HG02938 (cell line): ENCODE measurements at regions not wholly inside any gene's neighbourhood (a gene's known extent, or its start where the extent isn't known, plus 50 kb on each side); places are given as distances from the start of the nearest gene placed in this dataset.
A peak's percentile ranks its signal among the peaks of the same experiment; 100 is the strongest.

ENCODE experiments used
- ATAC-seq: cut with Tn5 transposase; IDR thresholded peaks from one replicate; pipeline ENCODE4 v1.9.1; 2021; ENCODE audit warnings: mild to moderate bottlenecking, moderate library complexity; ENCODE audit not compliant: unreplicated experiment

DNA sequence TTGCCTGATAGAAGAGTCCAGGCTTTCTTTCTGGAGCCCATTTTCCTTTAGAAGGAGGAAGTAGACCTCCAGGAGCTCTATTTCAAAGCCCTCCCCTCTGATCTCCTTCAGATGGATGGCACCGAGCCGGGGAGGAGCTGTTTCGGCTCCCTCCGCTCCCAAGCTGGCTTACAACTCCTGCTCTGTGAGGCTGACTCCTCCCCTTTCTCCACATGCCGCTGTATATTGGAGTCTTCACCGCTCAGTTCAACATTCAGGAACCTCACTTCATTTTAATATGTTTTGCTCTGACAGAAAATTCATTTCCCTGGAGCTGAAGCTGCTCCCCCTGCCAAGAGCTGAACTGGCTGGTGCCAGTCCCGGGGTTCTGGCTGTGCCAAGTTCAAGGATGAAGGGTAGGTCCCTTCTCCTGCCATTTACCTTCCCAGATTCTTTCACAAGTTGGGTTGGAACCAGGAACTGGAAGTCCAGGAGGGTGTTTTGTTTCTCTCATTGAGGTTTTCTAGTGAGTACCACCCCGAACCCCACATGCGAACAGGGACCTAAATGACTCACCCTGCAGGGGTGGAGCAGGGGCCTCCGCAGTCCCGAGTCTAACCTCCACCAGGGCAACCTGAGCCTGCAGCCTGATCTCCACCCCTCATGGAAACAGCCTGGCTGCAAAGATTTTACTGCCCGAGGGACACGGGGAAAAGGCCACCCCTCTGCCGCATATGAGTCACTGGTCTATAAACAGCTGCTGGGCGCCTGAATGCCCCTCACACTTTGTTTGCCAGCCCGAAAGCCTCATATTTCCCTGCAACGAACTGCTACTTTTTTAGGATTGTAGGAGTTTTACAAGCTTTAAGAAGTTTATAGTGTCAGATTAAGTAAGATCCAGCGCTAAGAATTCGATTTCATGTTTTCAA is 68.6 kb upstream of the FOXA2 start:
- no peak for ATAC-seq

DNA sequence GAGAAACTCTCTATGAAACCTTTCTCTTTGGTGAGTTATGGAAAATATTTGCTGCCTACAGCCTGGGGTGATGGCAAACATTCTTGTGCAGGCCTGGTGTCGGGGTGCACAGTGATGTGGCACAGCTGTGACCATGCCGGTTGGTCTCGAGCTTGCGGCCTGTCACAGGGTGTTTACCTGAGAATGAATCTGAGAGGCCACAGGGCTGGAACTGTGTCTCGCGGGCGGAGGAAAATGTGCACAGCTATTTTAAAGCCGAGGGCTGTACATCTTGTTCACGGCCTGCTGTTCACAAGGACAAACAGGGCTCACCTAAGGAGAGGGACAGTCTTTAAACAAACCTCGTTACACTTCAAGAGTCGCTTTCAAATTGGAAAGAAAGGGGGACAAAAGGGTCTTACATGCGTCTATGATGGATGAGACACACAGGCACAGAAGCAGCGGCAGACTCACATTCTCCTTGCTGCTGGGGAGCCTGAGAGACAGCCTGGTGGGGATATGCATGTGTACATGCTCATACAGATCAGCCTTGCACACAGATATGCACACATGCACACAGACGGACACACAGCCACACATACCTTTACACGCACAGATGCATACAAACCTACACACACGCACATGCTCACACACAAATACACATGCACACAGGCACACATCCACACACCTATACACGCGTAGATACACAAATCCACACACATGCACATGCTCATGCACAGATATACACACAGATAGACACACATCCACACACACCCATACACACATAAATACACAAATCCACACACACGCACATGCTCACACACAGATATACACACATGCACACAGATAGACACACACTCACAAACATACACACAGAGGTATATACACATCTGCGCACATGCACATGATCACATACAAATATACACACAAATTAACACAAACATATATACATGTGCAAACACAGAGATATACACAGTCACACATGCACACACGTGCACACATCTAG is 69.6 kb upstream of the FOXA2 start:
- no peak for ATAC-seq

DNA sequence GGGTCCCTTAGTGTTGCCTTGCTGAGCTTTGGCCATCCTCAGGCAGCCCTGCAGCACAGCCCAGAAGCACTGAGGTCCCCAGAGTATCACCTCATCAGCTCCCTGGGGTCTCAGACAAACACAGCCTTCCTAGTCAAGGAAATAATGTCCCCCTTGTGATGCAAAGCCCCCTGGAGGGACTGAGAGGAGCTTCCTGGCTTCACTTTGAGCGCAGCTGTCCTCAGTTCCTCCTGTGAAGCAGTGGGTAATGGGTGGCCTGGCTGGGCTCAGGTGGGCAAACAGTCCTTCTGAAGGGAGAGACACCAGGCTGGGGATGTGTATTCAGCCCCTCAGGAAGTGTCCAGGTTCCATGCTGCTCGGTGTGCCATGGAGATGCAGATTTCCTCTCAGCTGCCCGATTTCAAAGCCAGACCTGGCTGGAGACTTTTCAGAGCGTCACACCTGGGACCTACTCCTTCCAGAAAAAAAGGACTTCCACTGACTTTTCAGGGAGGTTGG is 79.2 kb upstream of the FOXA2 start:
- no peak for ATAC-seq

DNA sequence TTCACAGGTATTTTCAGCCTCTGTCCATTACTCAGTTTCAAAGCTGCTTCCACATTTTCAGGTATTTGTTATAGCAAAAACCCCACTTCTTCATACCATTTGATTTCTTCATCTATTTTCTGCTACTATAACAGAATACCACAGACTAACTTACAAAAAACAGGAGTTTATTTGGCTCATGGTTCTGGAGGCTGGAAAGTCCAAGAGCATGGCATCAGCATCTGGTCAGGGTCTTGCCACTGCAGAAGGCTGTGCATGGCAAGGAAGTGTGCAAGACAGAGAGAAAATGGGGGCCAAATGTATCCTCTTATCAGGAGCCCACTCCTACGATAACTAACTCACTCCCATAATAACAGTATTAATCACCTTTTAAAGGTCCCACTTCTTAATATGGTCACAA is 82.8 kb upstream of the FOXA2 start:
- no peak for ATAC-seq

DNA sequence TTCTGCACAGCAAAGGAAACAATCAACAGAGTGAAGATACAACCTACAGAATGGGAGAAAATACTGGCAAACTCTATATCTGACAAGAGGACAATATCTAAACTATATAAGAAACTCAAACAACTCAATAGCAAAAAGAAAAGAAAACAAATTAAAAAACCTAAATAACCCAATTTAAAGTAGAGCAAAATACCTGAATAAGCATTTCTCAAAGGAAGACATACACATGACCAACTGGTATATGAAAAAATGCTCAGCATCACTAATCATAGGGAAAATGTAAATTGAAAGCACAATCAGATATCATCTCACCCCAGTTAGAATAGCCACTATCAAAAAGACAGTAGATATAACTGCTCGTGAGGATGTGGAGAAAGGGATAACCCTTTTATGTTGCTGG is 87.8 kb upstream of the FOXA2 start:
- no peak for ATAC-seq

DNA sequence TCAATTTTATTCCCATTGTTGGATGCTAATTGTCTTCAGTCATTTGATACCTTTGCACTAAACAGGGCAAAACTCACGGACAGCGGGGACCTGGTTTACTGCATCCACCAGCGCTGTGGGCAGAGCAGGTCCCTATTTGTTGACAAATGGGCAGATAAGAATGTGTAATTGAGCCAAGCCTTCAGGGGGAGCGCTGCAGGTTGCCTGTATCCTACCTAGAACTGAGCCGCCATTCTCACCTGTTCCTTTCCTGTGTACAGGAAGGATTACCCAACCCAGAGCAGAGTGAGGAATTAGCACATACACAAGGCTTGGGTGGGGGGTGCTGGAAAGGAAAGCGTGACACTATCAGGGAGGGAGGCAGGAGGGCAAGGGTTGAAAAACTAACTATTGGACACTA is 89.1 kb upstream of the FOXA2 start:
- no peak for ATAC-seq

DNA sequence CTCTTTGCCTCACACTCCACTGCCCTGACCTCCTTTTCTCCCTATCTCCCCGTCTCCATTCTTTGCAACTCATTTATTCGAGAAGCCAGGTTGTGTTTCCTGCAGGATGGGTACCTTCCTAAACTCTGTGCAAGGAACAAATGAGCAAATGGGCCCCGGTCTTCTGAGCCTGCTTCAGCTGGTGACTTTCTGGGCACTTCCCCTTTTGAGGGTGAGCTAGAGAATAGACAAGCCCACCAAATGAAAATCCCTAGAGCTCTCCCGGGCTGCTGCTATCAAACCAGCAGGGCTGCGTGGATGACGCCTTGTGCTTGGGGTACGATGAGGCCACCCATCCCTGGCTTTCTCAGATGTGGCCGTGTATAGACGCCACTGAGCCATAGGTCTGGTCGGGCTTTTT is 91.0 kb upstream of the FOXA2 start:
- ATAC-seq = no peak

DNA sequence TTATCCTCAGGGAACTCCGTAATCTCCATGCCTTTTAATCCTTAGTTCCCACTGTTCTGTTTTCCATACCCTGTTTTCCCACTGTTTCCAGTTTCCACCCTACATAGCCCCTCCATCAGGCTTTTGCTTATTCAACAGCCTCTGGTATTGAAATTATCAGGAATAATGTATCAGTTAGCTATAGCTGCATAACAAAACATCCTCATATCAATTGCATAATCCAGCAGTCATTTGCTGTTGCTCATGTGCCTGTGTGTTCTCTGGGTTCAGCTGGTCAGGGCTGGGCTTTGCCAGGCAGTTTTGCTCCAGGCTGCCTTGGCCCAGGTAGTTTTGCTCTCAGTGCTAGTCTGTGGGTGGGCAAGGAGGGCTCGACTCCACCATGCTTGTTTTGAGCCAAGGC is 94.3 kb upstream of the FOXA2 start:
- ATAC-seq = no peak

DNA sequence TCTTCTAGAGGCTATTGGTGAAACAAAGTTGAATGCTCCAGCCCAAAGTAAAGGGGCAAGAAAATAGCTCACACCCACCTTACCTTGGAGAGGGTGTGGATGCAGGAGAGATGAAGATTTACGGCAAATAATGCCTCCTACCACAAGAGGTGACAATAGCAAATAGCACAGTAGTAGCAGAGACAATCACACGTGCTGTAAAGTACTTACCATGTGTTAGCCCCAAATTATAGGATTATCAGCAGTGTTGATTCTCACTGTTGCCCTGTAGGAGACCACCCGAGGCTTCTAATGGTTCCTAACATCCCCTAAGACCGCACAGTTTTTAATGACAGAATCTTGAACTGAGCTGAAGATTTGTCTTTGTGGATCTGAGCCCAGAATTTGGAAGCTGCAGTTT is 94.8 kb upstream of the FOXA2 start:
- ATAC-seq = no peak

DNA sequence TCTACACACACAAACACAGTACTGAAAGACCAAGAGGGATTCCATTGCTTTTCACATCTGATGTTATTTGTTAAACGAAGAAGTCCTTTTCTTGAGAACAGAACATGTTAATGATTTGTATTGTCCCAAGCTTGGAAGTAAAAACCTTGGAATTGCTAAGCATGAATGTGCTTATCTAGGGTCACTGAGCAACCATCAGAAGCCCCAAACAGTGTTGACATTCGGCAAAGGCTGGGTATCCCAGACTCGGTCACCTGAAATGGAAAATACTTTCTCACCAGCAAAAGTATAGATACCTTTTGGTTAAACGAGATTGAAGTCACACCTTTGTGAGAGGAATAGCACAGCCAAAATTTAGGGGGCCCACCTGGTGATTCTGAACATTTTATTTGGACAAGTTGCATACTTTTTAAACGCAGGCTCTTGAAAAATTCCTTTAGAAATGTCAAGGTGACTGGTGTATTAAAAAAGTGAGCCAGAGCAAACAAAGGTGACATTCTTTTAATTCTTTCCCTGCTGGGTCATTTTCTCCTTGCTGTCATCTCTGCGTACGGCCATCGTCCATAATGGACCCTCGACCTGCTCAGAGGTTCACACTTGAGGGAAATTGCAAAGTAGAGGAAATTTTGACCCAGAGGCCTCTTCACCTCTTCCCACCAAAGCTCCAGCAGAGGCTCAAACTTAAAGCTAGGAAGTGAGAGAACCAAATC is 95.8 kb upstream of the FOXA2 start:
- no peak for ATAC-seq

DNA sequence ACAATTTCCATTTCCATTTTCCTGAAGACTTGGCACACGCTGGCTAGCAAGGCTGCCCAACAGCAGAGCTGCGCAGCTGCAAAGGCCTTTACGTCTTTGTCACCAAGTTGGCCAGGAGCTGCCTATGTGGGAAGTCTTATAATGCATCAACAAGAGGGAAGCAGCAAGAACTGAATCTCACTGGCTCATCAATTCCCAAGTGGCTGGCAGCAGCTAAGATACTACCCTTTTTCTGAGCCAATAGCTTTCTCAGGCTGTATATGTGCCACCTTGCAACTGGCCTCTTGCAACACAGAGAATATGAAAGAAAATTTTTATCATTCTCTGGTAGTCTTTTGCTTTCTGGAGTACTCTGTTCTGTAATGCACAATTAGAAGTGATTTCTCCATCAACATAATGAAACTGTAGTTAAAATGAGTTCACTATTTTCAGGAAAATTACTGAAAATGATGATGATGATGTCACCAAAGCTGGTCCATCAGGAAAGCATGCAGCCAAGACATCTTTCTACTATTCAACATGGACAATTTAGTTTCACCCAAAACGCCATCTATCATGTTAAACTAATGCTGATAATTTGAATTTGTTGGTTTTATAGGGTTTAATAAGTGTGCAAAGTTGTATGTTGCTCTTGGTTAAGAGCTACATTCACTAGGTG is 97.3 kb upstream of the FOXA2 start:
- ATAC-seq = no peak

DNA sequence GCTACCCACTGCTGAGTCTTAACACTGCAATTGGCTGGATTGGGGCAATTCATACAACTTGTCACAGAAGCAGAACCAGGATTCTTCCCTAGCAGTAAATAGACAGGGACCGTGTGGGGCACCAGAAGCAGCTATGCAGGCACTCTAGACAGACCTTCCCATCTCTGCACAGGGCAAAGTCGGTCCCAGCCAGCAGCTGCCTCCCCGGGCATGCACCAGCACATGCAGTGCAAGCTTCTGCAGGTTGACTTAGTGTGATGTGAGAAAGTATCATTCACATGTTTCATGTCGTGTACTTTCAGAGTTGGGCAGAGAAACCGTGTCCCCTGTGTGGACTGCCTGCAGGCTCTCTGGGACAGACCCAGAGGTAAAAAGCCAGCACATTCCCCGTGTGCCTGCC is 98.0 kb upstream of the FOXA2 start:
- ATAC-seq = no peak

DNA sequence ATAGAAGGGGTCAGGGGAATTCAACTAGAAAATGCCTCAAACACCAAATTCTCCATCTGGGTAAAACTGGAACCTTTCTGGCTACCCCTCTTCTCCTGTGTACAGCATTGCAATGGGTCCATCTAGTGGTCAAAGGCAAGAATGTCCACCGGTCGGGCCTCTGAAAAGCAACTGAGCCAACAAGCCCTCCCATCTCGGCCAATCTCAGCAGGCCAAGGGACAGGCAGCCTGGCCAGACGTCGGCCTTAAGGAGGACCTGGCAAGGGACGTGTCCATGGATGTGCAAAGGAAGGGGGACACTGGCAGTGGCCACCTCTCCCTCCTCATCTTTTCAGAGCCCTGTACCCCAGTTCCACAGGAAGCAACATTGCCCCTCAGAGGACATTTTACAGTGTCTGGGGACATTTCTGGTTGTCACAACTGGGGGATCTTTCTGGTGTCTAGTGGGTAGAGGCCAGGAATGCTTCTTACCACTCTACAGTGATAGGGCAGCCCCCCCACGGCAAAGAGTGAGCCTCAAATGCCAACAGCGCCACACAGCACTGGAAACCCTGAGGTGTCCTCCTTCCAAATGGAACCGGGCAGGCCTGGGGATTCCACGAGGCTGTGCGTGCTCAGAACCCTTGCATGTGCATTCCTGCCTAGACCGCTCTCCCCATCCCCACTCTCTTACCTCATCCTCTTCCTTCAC is 99.8 kb upstream of the FOXA2 start:
- peak; percentile 82 for ATAC-seq

DNA sequence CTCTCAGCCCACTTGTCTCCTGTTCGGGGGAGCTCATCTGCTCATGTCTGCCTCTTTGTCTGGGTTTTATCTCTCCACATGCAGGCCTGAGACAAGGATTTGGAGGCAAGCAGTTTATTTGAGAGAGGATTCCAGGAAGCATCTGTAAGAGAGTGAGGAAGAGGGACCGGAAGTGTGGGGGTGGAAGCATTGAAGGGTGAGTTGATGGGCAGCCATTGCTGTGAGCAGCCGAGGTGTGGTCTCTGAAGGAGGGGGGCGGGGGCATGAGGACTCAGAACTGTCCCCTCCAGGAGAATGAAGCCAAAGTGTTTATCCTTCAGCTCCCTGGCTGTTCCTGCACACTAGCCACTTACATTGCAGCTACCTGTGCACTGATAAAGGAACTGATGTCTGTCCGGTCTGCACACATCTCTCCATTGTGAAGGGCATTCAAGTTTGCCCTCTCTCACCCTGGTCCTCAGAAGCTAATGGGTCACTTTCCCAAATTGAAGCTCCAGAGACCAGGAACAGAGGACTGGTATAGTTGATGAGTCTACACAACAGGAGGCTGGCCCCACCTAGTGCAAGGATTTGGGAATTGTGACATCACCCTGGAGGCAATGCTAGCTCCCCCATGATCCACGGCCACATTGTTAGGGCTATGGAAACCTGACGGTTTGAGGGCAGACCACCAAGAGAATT is 100.5 kb upstream of the FOXA2 start:
- no peak for ATAC-seq

DNA sequence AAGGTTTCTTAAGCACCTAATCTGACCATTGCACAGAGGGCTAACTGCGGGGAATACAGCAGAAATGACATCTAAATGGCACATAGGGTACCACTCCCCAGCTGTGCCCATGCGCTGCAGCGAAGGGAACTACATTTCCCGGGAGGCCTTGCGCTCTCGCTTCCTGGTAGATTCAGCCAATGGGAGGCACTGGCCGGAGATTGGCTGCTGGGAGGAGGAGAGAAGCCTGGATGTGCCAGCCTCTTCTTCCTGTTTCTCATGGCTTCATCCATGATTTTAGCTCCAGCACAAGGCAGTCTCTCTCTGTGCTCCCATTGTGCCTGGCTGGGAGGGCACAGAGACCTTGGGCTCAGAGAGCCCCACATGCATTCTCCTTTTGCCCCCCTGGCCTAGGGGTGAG is 101.7 kb upstream of the FOXA2 start:
- no peak for ATAC-seq

DNA sequence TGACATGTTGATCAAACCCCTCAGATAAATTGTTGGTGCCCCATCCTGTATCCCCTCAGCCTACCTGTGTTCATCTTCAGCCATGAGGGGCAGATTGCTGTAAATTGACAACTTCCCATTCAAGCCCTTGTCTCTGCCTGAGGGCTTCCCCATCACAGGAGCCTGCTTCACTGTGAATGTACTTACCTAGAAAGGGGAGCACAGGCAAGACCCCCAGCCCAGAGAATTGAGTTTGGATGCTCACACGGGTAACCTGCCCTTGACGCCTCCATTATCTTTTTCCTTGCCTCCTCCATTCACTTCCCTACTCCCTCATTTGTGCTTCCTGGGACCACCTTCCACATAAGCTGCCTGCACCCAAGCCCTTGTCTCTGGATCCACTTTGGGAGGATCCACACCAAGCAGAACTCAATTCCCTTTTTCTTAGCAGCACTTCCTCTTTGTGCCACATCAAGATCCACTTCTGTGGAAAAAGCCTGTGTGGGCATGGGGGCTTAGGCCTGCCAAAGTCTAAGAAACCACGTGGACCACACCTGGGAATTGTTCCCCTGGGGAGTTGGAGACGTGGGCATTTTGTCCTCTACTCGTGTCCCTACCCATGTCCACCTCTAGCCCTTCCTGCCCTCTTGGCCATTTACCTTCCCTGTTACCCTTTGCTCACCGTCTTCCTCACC is 103.4 kb upstream of the FOXA2 start:
- ATAC-seq = no peak

DNA sequence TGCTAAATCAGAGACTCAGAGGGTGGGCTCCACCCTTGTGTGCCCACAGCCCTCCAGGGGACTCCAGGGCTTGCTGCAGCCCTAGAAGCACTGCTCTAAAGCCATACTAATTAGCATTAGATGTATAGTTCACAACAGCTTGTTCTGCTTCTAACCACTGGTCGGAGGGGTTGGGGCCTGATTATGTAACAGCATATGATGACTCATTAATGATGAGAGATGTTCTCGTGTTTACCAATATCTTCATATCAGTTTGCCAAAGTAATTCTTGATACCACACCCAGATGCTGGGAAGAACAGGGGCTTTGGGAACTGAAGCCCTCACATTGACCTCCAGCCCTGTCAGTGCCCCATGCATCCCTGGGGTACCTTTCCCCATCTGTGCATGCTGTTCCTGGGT is 104.1 kb upstream of the FOXA2 start:
- ATAC-seq = no peak

DNA sequence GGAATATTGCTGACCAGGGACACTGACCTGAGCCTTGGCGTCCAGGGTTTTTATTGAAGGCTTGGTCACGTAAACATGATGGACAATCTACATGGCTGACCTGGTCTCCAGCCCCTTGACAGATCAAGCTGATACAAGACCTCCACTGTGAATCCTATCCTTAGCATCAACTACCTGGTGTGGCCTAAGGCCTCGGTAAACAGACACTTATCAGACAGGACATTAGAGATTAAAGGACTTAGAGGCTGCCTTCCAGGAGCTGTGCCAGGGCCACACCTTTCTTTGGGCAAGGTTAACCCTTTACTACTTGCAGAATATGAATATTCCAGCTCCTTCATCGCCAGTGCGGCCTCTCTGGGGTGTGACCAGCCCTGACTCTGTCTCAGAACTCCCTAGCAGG is 104.9 kb upstream of the FOXA2 start:
- ATAC-seq = no peak

DNA sequence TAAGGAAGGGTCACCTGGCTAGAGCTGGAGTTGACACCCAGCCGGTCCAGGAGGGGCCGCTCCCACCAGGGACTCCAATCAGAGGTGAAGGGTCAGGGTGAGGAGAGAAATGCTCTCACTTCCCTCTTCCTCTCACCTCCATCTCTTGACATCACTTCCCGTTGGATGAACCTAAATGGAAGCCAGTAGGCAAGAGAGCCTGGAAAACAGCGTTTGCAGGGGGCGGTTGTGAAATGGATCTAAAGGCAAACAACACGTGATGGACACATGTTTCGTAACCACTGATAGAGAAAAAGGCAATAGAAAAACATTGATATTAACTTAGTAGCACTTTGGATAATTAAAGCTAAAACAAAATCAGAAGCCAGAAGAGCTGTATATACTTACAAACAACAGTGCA is 105.6 kb upstream of the FOXA2 start:
- no peak for ATAC-seq
